ENCODE measurements at regions not wholly inside any gene's neighbourhood (a gene's known extent, or its start where the extent isn't known, plus 50 kb on each side); places are given as distances from the start of the nearest gene placed in this dataset.
"Not testable (repeated sequence)": the region's sequence is repeated elsewhere in the genome, so short reads cannot be mapped to it uniquely, and the experiment has no call there.

DNA sequence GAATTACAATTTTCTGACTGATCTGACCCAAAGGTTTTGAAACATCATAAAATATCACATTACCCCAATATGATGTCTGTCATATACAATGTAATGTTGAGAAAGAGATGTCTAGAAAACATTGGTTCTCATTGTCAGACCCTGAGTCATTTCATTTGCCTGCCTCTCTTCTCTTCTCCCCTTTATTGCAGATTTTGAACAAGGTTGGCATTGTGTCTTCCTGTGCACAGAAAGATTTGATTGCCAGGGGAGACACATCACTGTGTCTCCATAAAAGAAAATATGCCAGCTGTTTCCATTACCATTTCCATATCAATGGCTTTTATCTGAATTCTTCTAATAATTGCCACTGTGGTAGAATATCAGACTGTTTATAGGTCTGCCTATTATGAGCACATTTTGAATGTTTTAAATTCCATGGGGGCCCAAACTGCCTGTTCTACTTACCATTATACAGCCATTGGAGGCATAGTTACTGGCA is 65.6 kb downstream of the IFI44 start:
- Mint-ChIP-seq H3K27me3 (ENCODE audit: low read depth) (peaks cover 4% of the 10 kb centered on the region), H3K27ac (no peak overlapping the region), H3K9me3 (no peaks in the 10 kb centered on the region), H3K36me3 (ENCODE audit: insufficient read depth in 2 of 2) (no peaks in the 10 kb centered on the region), H3K4me3 (no peak overlapping the region), H3K4me1 (ENCODE audit: low read depth) (no peaks in the 10 kb centered on the region)
- DNase-seq (no peak), ATAC-seq (replicated peaks in 1 of 2) (no peak)

DNA sequence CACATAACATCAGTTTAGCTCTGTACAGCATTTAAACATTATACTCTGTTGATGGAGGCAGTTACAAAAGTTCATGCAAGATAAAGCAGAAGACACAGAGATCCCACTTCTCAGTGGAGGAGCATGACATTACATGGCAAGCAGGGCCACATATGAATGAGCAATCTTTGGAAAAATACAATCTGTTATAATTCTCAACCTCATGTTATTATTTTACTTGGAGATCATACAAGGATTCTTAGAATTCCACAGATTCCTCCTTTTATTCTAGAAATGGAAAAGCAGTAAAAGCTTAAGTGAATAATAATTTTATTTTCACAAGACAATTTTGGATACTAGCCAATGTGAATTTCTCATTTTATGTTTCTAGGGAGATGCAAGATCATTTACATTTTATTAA is 66.6 kb downstream of the IFI44 start:
- DNase-seq (no peak), ATAC-seq (replicated peaks in 1 of 2) (no peak)
- no peaks in the 10 kb centered on the region for H3K4me1 Mint-ChIP-seq (ENCODE audit: low read depth)
- no peak overlapping the region for H3K4me3 Mint-ChIP-seq
- H3K36me3 Mint-ChIP-seq (ENCODE audit: insufficient read depth in 2 of 2), result no peaks in the 10 kb centered on the region
- peaks cover 4% of the 10 kb centered on the region for H3K27me3 Mint-ChIP-seq (ENCODE audit: low read depth)
- H3K27ac Mint-ChIP-seq, result no peak overlapping the region
- H3K9me3 Mint-ChIP-seq, result no peaks in the 10 kb centered on the region

DNA sequence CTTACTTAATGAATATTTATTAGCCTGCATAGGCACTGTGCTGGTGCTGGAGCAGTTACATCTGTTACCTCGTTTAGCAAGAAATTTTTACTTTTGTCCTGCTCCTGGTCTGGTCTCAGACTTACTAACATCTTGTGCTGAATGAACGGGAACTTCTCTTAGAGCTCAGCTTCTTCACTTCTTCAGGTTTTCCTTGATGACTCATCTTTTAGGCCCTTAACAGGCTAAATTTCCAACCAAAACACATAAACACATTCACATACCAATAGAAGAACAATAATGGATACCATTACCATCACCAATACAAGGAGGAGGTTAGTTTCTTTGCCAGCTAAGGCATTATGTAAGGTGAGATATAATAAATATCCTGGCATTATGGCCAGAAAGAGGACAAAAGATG is 68.9 kb downstream of the IFI44 start:
- no peak for ATAC-seq (replicated peaks in 1 of 2)
- no peaks in the 10 kb centered on the region for H3K36me3 Mint-ChIP-seq (ENCODE audit: insufficient read depth in 2 of 2)
- H3K9me3 Mint-ChIP-seq, result no peaks in the 10 kb centered on the region
- H3K4me1 Mint-ChIP-seq (ENCODE audit: low read depth), result no peaks in the 10 kb centered on the region
- DNase-seq, result no peak
- H3K4me3 Mint-ChIP-seq, result no peak overlapping the region
- no peak overlapping the region for H3K27ac Mint-ChIP-seq
- H3K27me3 Mint-ChIP-seq (ENCODE audit: low read depth), result peaks cover 13% of the 10 kb centered on the region

DNA sequence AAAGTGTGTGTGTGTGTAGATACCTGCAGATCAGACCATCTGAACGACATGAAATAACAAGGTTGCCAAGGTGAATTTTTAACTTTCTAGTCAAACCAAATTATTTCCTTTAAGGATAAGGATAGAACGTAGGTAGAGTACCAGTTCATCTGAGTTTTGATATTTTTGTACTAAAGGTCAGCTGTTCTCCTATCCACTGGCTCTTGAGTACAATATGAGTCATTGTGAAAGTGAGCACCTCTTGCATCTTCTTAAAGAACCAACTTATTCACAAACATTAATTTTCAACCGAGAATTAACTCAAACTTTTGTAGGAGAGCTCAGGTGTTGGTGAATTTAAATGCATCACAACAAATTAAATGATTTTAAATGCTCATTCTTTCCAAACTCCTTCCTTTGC is 71.5 kb downstream of the IFI44 start:
- no peaks in the 10 kb centered on the region for H3K36me3 Mint-ChIP-seq (ENCODE audit: insufficient read depth in 2 of 2)
- ATAC-seq (replicated peaks in 1 of 2) (no peak), DNase-seq (no peak)
- H3K27me3 Mint-ChIP-seq (ENCODE audit: low read depth), result peaks cover 9% of the 10 kb centered on the region
- no peak overlapping the region for H3K4me3 Mint-ChIP-seq
- H3K9me3 Mint-ChIP-seq, result no peaks in the 10 kb centered on the region
- H3K4me1 Mint-ChIP-seq (ENCODE audit: low read depth), result no peaks in the 10 kb centered on the region
- no peak overlapping the region for H3K27ac Mint-ChIP-seq

DNA sequence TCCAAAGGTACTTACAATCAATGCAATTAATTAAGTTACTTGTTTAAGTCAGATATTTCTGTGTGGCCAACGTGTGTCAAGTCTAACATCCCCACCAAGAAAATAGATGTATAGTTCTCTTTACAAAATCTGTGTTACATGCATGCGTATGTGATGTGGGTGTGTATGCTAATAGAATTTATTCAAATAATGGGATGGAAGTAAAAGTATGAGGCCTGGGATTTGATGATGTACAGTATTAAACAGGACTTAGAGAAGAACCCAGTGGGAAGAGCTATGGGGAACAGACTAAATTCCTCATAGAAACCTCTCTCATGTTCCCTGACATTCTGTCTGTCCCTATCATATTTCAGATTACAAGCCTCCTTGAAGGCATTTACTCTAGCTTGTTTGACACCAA is 72.5 kb downstream of the IFI44 start:
- no peak for ATAC-seq (replicated peaks in 1 of 2)
- Mint-ChIP-seq H3K4me1 (ENCODE audit: low read depth) (no peaks in the 10 kb centered on the region), H3K27ac (no peak overlapping the region), H3K27me3 (ENCODE audit: low read depth) (peaks cover 9% of the 10 kb centered on the region), H3K9me3 (no peaks in the 10 kb centered on the region), H3K4me3 (no peak overlapping the region), H3K36me3 (ENCODE audit: insufficient read depth in 2 of 2) (no peaks in the 10 kb centered on the region)
- no peak for DNase-seq

DNA sequence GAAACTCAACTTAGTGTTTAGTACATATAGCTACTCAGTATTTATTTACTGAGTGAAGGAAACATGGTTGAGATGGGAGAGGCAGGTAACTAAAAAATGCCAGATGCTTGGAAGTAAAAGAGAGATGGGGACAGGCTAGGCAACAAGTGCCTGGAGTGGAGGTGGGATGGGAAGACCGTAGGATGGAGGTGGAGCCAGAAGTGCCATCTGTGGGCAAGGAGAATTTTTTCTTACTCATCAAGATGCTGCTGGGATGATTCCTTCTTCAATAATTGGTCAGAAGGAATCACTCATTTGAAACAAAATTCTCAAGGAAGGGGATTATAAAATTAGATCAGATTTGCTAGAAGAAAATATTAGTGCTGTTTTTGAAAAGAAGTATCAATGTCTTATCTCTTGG is 72.9 kb downstream of the IFI44 start:
- Mint-ChIP-seq H3K4me3 (no peak overlapping the region), H3K4me1 (ENCODE audit: low read depth) (no peaks in the 10 kb centered on the region), H3K27ac (no peak overlapping the region), H3K9me3 (no peaks in the 10 kb centered on the region), H3K27me3 (ENCODE audit: low read depth) (peaks cover 9% of the 10 kb centered on the region), H3K36me3 (ENCODE audit: insufficient read depth in 2 of 2) (no peaks in the 10 kb centered on the region)
- ATAC-seq (replicated peaks in 1 of 2) (no peak), DNase-seq (no peak)

DNA sequence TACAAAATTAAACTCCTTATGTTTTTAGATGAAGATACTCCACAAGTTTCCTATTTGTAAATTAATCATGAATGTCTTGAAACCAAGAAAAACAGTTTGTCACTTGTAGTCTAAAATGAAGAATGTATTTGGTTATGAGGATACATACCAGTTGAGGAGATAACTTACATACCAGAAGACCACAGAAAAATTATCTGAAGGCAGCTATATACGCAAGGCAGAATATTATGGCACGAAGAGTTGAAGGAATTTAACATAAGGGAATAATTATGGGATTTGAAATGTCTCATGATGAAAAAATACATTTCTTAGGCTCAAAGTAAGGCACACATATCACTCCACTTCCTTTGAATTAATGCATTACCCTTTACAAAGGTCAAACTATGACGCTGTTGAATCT is 73.3 kb downstream of the IFI44 start:
- no peak for DNase-seq
- H3K27ac Mint-ChIP-seq, result no peak overlapping the region
- no peak overlapping the region for H3K4me3 Mint-ChIP-seq
- H3K4me1 Mint-ChIP-seq (ENCODE audit: low read depth), result no peaks in the 10 kb centered on the region
- H3K36me3 Mint-ChIP-seq (ENCODE audit: insufficient read depth in 2 of 2), result no peaks in the 10 kb centered on the region
- peaks cover 9% of the 10 kb centered on the region for H3K27me3 Mint-ChIP-seq (ENCODE audit: low read depth)
- ATAC-seq (replicated peaks in 1 of 2), result no peak
- no peaks in the 10 kb centered on the region for H3K9me3 Mint-ChIP-seq

DNA sequence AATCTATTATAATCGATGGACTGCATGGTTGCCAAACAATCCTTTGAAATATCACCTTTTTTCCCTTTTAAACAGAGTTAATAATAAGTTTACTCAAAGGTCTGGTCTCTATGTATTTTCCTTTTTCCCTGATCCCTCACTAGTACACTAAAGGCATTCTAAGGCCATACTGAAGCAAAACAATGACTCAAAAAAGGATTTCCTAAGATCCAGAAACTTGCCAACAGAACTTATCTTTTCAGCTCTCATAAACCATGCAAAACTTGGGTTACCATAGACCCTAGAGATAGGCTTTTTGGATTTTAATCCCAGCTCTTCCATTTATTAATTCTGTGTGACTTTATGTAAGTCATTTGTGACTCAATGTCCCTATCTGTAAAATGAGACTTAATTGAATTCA is 77.1 kb downstream of the IFI44 start:
- DNase-seq (no peak), ATAC-seq (replicated peaks in 1 of 2) (no peak)
- Mint-ChIP-seq H3K9me3 (no peaks in the 10 kb centered on the region), H3K4me3 (no peak overlapping the region), H3K4me1 (ENCODE audit: low read depth) (no peaks in the 10 kb centered on the region), H3K27me3 (ENCODE audit: low read depth) (peaks cover 9% of the 10 kb centered on the region), H3K27ac (no peak overlapping the region), H3K36me3 (ENCODE audit: insufficient read depth in 2 of 2) (no peaks in the 10 kb centered on the region)

DNA sequence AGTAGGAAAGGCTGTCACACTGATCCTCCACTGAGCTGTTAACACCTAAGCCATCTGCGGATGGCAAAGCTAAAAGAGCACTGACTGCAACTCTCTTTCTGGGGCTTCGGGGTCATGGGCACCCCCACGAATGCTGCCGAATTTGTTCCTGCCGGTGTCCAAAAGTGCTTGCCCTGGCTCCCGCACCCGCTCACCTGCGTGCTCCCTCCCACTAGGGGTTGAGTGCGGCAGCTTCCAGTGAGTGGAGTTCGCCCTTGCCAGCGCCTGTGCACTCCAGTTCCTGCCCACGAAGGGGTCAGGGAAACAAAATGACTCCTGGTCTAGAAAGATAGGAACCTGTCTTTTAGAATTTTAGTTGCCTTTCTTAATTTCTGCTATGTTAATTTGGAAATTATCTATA is 78.7 kb downstream of the IFI44 start:
- DNase-seq, result no peak
- no peaks in the 10 kb centered on the region for H3K4me1 Mint-ChIP-seq (ENCODE audit: low read depth)
- no peak for ATAC-seq (replicated peaks in 1 of 2)
- no peaks in the 10 kb centered on the region for H3K27me3 Mint-ChIP-seq (ENCODE audit: low read depth)
- H3K9me3 Mint-ChIP-seq, result no peaks in the 10 kb centered on the region
- H3K4me3 Mint-ChIP-seq, result no peak overlapping the region
- no peaks in the 10 kb centered on the region for H3K36me3 Mint-ChIP-seq (ENCODE audit: insufficient read depth in 2 of 2)
- H3K27ac Mint-ChIP-seq, result no peak overlapping the region

DNA sequence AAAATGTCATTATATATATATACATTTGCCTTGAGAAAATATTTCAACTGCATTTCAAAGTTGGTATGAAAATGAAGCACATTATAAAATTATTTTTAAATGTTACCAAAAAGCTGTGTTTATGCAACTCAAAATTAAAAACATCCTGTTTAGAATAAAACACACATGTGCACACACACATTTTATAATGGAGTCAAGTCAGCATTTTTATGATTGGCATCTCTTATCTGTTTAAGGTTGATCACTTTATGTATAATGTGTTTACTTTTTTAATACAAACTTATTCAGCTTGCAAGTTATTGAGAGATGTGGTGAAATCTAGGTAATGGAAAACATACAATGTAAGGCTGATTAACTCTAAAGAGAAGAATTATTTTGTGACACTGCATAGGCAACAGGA is 80.4 kb downstream of the IFI44 start:
- no peak for DNase-seq
- no peak overlapping the region for H3K27ac Mint-ChIP-seq
- H3K36me3 Mint-ChIP-seq (ENCODE audit: insufficient read depth in 2 of 2), result no peaks in the 10 kb centered on the region
- no peak for ATAC-seq (replicated peaks in 1 of 2)
- no peaks in the 10 kb centered on the region for H3K27me3 Mint-ChIP-seq (ENCODE audit: low read depth)
- H3K4me3 Mint-ChIP-seq, result no peak overlapping the region
- H3K4me1 Mint-ChIP-seq (ENCODE audit: low read depth), result no peaks in the 10 kb centered on the region
- no peaks in the 10 kb centered on the region for H3K9me3 Mint-ChIP-seq

DNA sequence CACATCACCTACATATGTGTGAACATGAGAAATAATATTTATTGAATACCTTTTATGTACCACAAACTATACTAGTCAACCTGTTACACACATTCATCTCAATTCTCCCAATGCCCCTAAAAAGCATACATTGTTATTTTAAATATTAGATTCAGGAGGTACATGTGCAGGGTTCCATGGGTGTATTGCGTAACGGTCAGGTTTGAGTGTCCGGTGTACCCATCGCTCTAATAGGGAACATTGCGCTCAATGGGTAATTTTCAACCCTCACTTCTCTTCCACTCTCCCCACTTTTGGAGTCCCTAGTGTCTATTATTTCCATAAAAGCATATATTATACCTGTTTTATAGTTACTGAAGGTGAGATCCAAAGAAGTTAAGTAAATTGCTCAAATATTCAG is 82.0 kb downstream of the IFI44 start:
- no peak for DNase-seq
- H3K27ac Mint-ChIP-seq, result no peak overlapping the region
- H3K4me3 Mint-ChIP-seq, result no peak overlapping the region
- H3K9me3 Mint-ChIP-seq, result no peaks in the 10 kb centered on the region
- H3K27me3 Mint-ChIP-seq (ENCODE audit: low read depth), result no peaks in the 10 kb centered on the region
- H3K4me1 Mint-ChIP-seq (ENCODE audit: low read depth), result no peaks in the 10 kb centered on the region
- H3K36me3 Mint-ChIP-seq (ENCODE audit: insufficient read depth in 2 of 2), result no peaks in the 10 kb centered on the region
- no peak for ATAC-seq (replicated peaks in 1 of 2)

DNA sequence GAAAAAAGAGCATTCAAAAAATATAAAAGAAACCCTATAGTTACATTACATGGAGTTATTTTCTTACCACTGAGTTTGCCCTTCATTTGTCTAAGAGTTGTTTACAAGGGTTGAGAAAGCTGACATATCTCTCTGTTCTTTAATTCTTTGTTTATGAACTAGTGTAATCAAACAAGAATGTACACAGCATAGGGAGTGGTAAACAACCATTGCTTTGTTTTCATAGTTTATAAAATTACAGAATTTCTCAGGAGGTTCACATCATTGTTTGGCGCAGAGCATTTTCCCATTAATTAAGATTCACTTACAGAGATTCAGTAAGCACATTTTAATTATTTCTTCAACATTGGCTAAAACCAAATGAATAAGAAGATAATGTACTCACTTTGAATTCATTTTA is 87.6 kb downstream of the IFI44 start:
- no peak overlapping the region for H3K4me3 Mint-ChIP-seq
- ATAC-seq (replicated peaks in 1 of 2) (no peak), DNase-seq (no peak)
- no peaks in the 10 kb centered on the region for H3K27me3 Mint-ChIP-seq (ENCODE audit: low read depth)
- no peak overlapping the region for H3K27ac Mint-ChIP-seq
- no peaks in the 10 kb centered on the region for H3K36me3 Mint-ChIP-seq (ENCODE audit: insufficient read depth in 2 of 2)
- no peaks in the 10 kb centered on the region for H3K4me1 Mint-ChIP-seq (ENCODE audit: low read depth)
- H3K9me3 Mint-ChIP-seq, result peaks cover 3 to 5% of the 10 kb centered on the region in 2 donors

DNA sequence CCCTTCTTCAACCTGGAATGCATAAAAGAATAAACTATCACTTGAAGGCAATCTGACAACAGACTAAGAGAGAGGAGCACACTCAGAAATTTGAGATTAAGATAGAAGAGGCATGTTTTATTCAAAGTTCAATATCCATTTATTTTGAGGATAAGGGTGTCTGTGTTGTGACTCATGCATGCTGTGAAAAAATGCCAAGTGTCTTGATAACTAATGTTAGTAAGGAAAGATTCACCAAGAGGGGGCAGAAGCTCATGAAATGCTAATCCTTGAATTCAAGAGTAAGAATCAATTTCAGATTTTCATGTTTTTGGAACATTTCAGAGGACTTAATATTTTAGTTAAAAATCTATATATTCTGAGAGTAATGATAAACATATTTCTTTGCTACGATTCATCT is 94.0 kb downstream of the IFI44 start:
- H3K4me3 Mint-ChIP-seq, result no peak overlapping the region
- H3K27ac Mint-ChIP-seq, result no peak overlapping the region
- H3K4me1 Mint-ChIP-seq (ENCODE audit: low read depth), result no peaks in the 10 kb centered on the region

DNA sequence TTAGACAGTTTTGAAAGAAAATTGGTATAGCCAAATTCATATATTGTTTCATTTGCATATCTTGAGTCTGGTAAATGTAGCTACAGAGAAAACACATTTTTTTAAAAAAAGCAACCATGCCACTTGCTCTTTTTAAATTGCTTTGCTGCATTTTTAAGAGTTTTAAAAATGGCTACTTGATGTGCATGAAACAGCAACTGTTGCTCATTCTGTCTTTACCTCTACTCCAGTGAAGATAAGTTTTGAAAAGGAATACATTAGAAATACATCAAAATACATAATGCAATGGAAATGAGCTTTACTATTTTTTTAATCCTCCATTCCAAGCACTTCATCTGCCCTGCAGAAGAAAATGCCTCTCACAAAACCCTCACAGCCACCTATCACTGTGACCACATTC is 95.5 kb downstream of the IFI44 start:
- ATAC-seq (replicated peaks in 1 of 2), result no peak

More for the DNA sequence above, 94.0 kb downstream of the IFI44 start:
- DNase-seq (no peak), ATAC-seq (replicated peaks in 1 of 2) (no peak)
- no peaks in the 10 kb centered on the region for H3K27me3 Mint-ChIP-seq (ENCODE audit: low read depth)
- peaks cover 0 to 2% of the 10 kb centered on the region in 2 donors for H3K9me3 Mint-ChIP-seq
- H3K36me3 Mint-ChIP-seq (ENCODE audit: insufficient read depth in 2 of 2), result no peaks in the 10 kb centered on the region

DNA sequence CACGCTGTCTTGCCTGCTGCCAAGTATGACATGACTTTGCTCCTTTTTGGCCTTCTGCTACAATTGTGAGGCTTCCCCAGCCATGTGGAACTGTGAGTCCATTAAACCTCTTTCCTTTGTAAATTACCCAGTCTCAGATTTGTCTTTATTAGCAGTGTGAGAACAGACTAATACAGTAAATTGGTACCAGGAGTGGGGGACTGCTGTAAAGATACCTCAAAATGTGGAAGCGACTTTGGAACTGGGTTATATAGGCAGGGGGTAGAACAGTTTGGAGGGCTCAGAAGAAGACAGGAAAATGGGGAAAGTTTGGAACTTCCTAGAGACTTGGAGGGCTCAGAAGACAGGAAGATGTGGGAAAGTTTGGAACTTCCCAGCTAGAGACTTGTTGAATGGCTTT is 104.0 kb downstream of the IFI44 start:
- DNase-seq; ATAC-seq (replicated peaks in 1 of 2); H3K4me3 Mint-ChIP-seq; H3K9me3 Mint-ChIP-seq; H3K4me1 Mint-ChIP-seq (ENCODE audit: low read depth); H3K36me3 Mint-ChIP-seq (ENCODE audit: insufficient read depth in 2 of 2); H3K27ac Mint-ChIP-seq; H3K27me3 Mint-ChIP-seq (ENCODE audit: low read depth): not testable (repeated sequence)

More for the DNA sequence above, 95.5 kb downstream of the IFI44 start:
- no peak overlapping the region for H3K27ac Mint-ChIP-seq
- no peaks in the 10 kb centered on the region for H3K9me3 Mint-ChIP-seq
- no peak for DNase-seq
- H3K36me3 Mint-ChIP-seq (ENCODE audit: insufficient read depth in 2 of 2), result no peaks in the 10 kb centered on the region
- H3K4me1 Mint-ChIP-seq (ENCODE audit: low read depth), result no peaks in the 10 kb centered on the region
- no peak overlapping the region for H3K4me3 Mint-ChIP-seq
- no peaks in the 10 kb centered on the region for H3K27me3 Mint-ChIP-seq (ENCODE audit: low read depth)

All from activated T-cell treated with anti-CD3 and anti-CD28 coated beads, Interleukin-2, amount 50 U/mL, for 72 hours (primary cell).